ENCODE measurements at regions not wholly inside any gene's neighbourhood (a gene's known extent, or its start where the extent isn't known, plus 50 kb on each side); places are given as distances from the start of the nearest gene placed in this dataset.

GRCh38 chr12:58190618-58191017 lies 249.3 kb downstream of the ATP23 start:
- DNase-seq (ENCODE audit: low read depth) = no peak

- DNase-seq (ENCODE audit: low read depth) = no peak
These were observed 255.6 kb downstream of the ATP23 start for GRCh38 chr12:58196971-58197370.

- DNase-seq (ENCODE audit: low read depth) = no peak
These were observed 261.8 kb downstream of the ATP23 start for GRCh38 chr12:58202933-58203718.

GRCh38 chr12:58204071-58204470 lies 262.7 kb downstream of the ATP23 start:
- peak; percentile 7 for DNase-seq (ENCODE audit: low read depth)

GRCh38 chr12:58206876-58207275 lies 265.5 kb downstream of the ATP23 start:
- no peak for DNase-seq (ENCODE audit: low read depth)

- DNase-seq (ENCODE audit: low read depth) = no peak
These were observed 269.8 kb downstream of the ATP23 start for GRCh38 chr12:58211211-58211610.

GRCh38 chr12:58217130-58217529 lies 275.8 kb downstream of the ATP23 start:
- no peak for DNase-seq (ENCODE audit: low read depth)

GRCh38 chr12:58224536-58225105 lies 283.3 kb downstream of the ATP23 start:
- no peak for DNase-seq (ENCODE audit: low read depth)

GRCh38 chr12:58225203-58225877 lies 284.0 kb downstream of the ATP23 start:
- DNase-seq (ENCODE audit: low read depth) = peak; percentile 14

GRCh38 chr12:58233886-58234285 lies 292.5 kb downstream of the ATP23 start:
- DNase-seq (ENCODE audit: low read depth) = no peak

GRCh38 chr12:58238411-58238810 lies 297.0 kb downstream of the ATP23 start:
- no peak for DNase-seq (ENCODE audit: low read depth)

- no peak for DNase-seq (ENCODE audit: low read depth)
These were observed 299.7 kb downstream of the ATP23 start for GRCh38 chr12:58241099-58241498.

- peak; percentile 94 for DNase-seq (ENCODE audit: low read depth)
These were observed 301.6 kb downstream of the ATP23 start for GRCh38 chr12:58242796-58243630.

GRCh38 chr12:58247633-58248032 lies 306.3 kb downstream of the ATP23 start:
- peak; percentile 48 for DNase-seq (ENCODE audit: low read depth)

- no peak for DNase-seq (ENCODE audit: low read depth)
These were observed 307.2 kb downstream of the ATP23 start for GRCh38 chr12:58248599-58248998.

GRCh38 chr12:58249610-58250009 lies 308.2 kb downstream of the ATP23 start:
- DNase-seq (ENCODE audit: low read depth) = peak; percentile 79

- DNase-seq (ENCODE audit: low read depth) = no peak
These were observed 308.7 kb downstream of the ATP23 start for GRCh38 chr12:58250077-58250476.

GRCh38 chr12:58252914-58253313 lies 311.5 kb downstream of the ATP23 start:
- no peak for DNase-seq (ENCODE audit: low read depth)

GRCh38 chr12:58253663-58254062 lies 312.3 kb downstream of the ATP23 start:
- peak; percentile 75 for DNase-seq (ENCODE audit: low read depth)

GRCh38 chr12:58254463-58255100 lies 313.2 kb downstream of the ATP23 start:
- no peak for DNase-seq (ENCODE audit: low read depth)

- no peak for DNase-seq (ENCODE audit: low read depth)
These were observed 321.4 kb downstream of the ATP23 start for GRCh38 chr12:58262796-58263195.

GRCh38 chr12:58263816-58264215 lies 322.4 kb downstream of the ATP23 start:
- no peak for DNase-seq (ENCODE audit: low read depth)
